PC-9 (cell line): ENCODE measurements at regions not wholly inside any gene's neighbourhood (a gene's known extent, or its start where the extent isn't known, plus 50 kb on each side); places are given as distances from the start of the nearest gene placed in this dataset.

Experiments used
- EZH2 ChIP-seq: fragments of 200-600 bp; sonication (generic); IDR thresholded peaks from 2 replicates; pipeline ENCODE4 v1.8.0; 2017; ENCODE audit warnings: antibody characterized with exemption, low read depth
- TF ChIP-seq, protein P1 (sequence below): fragments of 200-600 bp; sonication (generic); conservative IDR thresholded peaks from 2 replicates; pipeline ENCODE4 v1.6.1; 2017; ENCODE audit warnings: mixed run types, antibody characterized with exemption, mild to moderate bottlenecking, moderate library complexity

GRCh38 chr9:105950448-105950847 is 256.1 kb downstream of the TMEM38B start:
- TF ChIP-seq, protein P1, sequence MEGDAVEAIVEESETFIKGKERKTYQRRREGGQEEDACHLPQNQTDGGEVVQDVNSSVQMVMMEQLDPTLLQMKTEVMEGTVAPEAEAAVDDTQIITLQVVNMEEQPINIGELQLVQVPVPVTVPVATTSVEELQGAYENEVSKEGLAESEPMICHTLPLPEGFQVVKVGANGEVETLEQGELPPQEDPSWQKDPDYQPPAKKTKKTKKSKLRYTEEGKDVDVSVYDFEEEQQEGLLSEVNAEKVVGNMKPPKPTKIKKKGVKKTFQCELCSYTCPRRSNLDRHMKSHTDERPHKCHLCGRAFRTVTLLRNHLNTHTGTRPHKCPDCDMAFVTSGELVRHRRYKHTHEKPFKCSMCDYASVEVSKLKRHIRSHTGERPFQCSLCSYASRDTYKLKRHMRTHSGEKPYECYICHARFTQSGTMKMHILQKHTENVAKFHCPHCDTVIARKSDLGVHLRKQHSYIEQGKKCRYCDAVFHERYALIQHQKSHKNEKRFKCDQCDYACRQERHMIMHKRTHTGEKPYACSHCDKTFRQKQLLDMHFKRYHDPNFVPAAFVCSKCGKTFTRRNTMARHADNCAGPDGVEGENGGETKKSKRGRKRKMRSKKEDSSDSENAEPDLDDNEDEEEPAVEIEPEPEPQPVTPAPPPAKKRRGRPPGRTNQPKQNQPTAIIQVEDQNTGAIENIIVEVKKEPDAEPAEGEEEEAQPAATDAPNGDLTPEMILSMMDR: no peak
- TF ChIP-seq EZH2: no peak
